ENCODE measurements at regions not wholly inside any gene's neighbourhood (a gene's known extent, or its start where the extent isn't known, plus 50 kb on each side); places are given as distances from the start of the nearest gene placed in this dataset.

DNA sequence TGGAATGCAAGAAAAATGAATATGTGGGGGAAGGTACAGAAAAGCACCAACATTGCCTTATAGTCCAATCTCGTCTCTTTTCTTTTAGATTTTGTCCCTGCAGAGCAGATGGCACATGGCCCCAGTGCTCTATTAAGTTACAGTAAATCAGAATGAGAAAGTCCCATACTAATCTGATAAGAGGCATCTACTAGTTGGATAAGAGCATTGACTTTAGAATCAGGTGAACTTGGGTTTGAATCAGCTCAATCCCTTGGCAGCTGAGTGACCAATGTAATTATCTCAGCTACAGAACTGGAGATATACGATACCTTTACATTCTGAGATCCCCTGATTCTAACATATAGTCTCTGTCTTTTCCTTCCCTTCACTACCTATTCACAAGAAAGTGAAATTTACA lies 54.8 kb upstream of the PDE1A start:
- TF ChIP-seq ZNF121 (CRISPR knock-in tag; IDR thresholded peaks at IDR 0.05): no peak
- TF ChIP-seq, protein P1, sequence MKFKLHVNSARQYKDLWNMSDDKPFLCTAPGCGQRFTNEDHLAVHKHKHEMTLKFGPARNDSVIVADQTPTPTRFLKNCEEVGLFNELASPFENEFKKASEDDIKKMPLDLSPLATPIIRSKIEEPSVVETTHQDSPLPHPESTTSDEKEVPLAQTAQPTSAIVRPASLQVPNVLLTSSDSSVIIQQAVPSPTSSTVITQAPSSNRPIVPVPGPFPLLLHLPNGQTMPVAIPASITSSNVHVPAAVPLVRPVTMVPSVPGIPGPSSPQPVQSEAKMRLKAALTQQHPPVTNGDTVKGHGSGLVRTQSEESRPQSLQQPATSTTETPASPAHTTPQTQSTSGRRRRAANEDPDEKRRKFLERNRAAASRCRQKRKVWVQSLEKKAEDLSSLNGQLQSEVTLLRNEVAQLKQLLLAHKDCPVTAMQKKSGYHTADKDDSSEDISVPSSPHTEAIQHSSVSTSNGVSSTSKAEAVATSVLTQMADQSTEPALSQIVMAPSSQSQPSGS (CRISPR knock-in tag; IDR thresholded peaks at IDR 0.05; ENCODE audit: borderline replicate concordance, low read depth): no peak
- no peak for TF ChIP-seq FOXJ3 (CRISPR knock-in tag; IDR thresholded peaks at IDR 0.05; ENCODE audit: borderline replicate concordance)
- TF ChIP-seq, protein P2, sequence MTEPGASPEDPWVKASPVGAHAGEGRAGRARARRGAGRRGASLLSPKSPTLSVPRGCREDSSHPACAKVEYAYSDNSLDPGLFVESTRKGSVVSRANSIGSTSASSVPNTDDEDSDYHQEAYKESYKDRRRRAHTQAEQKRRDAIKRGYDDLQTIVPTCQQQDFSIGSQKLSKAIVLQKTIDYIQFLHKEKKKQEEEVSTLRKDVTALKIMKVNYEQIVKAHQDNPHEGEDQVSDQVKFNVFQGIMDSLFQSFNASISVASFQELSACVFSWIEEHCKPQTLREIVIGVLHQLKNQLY (CRISPR knock-in tag; IDR thresholded peaks at IDR 0.05): no peak
- TF ChIP-seq ATF1 (CRISPR knock-in tag; IDR thresholded peaks at IDR 0.05): no peak
- no peak for TF ChIP-seq OVOL2 (CRISPR knock-in tag; IDR thresholded peaks at IDR 0.05; ENCODE audit: borderline replicate concordance)

All from WTC11 (cell line).